Medulla oblongata (tissue), 1 donor: ENCODE measurements at regions not wholly inside any gene's neighbourhood (a gene's known extent, or its start where the extent isn't known, plus 50 kb on each side); places are given as distances from the start of the nearest gene placed in this dataset.
"Not testable (repeated sequence)": the region's sequence is repeated elsewhere in the genome, so short reads cannot be mapped to it uniquely, and the experiment has no call there.

Experiments used
- DNase-seq: peaks from one replicate; pipeline ENCODE4 v3.0.0-alpha.2; 2015; ENCODE audit errors: extremely low spot score

GRCh38 chrX:35622040-35622439, 176.1 kb upstream of the MAGEB16 start:
- DNase-seq, result no peak

GRCh38 chrX:35622601-35623000, 175.5 kb upstream of the MAGEB16 start:
- DNase-seq, result no peak

- DNase-seq, result no peak
These were observed 172.4 kb upstream of the MAGEB16 start for GRCh38 chrX:35625714-35626113.

DNA sequence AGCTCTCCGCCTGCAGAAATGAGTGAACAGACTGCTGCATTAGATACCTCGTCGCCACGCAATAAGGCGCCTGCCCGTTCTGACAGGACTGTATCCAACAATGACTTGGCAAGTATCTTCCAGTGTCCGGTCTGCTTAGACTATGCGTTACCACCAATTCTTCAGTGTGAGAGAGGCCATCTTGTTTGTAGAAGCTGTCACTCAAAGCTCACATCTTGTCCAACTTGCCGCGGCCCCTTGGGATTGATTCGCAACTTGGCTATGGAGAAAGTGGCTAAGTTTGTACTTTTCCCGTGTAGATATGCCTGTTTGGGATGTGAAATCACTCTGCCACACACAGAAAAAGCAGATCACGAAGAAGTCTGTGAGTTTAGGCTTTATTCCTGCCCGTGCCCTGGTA, 172.0 kb upstream of the MAGEB16 start:
- no peak for DNase-seq

DNA sequence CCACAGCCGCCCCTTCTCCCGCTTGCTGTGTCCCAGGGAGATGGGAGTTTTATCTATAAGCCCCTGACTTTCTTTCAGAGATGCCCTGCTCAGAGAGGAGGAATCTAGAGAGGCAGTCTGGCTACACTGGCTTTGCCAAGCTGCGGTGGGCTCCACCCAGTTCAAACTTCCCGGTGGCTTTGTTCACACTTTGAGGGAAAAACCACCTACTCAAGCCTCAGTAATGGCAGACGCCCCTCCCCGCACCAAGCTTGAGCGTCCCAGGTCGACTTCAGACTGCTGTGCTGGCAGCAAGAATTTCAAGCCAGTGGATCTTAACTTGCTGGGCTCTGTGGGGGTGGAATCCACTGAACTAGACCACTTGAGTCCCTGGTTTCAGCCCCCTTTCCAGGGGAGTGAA, 162.2 kb upstream of the MAGEB16 start:
- DNase-seq, result not testable (repeated sequence)

GRCh38 chrX:35664833-35665232, 133.3 kb upstream of the MAGEB16 start:
- no peak for DNase-seq

- DNase-seq, result no peak
These were observed 132.8 kb upstream of the MAGEB16 start for GRCh38 chrX:35665311-35665710.

DNA sequence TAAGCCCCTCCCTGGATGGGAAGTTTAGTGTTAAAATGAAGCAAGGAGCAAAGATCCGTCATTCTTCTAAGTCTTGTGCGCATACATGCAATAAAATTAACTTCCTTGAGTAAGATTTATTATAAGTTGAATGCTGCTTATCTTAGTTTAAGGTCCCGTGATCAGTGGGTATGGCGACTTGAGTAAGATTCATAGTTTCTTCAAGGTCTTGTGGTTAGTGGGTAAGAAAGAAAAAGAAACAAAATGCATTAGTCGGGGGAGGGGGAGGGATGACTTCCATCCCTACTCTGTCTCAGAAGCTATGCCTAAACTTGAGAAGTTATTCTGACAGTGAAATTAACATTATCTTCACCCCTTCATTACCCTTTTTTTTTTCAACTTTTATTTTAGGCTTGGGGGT, 127.3 kb upstream of the MAGEB16 start:
- no peak for DNase-seq

GRCh38 chrX:35675151-35675550, 123.0 kb upstream of the MAGEB16 start:
- no peak for DNase-seq

GRCh38 chrX:35680940-35681346, 117.2 kb upstream of the MAGEB16 start:
- no peak for DNase-seq

- DNase-seq, result no peak
These were observed 115.7 kb upstream of the MAGEB16 start for GRCh38 chrX:35682476-35682875.

GRCh38 chrX:35696760-35697234, 101.3 kb upstream of the MAGEB16 start:
- no peak for DNase-seq

DNA sequence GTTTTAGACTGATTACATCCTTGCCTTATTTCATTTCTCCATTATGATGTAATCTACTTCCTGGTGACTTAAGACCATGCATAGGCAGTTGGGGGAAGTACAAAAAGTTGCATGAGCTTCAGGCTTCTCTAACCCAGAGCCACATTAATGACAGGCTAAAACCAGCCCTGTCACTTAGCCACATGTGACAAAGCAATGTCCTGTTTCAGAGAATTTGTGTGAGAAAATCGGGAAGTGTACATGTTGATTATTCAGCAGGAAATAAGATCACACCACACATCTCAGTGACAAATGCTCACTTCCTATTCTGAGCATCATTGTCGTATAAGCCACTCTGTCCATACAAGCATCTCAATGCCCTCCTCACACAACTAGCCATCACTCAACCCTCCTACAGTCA, 98.5 kb upstream of the MAGEB16 start:
- no peak for DNase-seq

GRCh38 chrX:35700121-35700520, 98.0 kb upstream of the MAGEB16 start:
- DNase-seq, result no peak

- no peak for DNase-seq
These were observed 86.9 kb upstream of the MAGEB16 start for GRCh38 chrX:35711281-35711680.

DNA sequence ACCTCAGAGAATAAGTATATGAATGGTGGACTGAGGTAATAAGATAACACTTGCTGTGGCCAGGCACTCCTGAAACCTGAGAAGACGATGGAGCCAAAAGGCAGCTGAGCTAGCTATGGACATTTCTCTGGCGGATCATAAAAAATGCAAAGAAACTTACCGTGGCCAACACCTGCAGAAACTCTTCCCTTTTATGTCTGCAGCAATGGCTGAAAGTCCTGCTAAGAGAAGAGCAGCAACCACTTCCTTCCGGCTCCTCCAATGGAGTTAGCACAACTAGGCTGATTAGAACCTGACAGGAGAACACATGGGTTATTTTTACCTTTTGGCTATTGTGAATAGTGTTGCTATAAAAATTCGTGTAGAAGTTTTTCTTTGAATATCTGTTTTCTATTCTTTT, 76.0 kb upstream of the MAGEB16 start:
- no peak for DNase-seq

DNA sequence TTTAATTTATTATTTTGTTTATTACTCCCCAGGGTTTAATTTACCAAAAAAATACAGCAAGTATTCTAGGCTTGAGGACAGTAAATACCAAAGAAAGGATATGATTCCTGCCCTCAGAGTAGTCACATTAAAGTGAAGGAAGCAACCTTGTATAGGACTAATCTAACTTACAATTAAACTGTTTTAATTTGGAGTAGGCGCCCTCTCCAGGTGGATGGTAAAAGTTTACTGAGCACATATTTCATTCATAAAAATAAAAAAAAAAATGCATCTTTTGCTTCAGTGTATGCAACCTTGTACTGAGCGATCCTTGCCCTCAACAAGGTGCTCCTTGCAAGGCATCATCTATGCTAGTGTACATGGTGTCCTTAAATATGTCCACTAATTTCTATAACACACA, 72.0 kb upstream of the MAGEB16 start:
- DNase-seq, result no peak

- DNase-seq, result no peak
These were observed 69.7 kb upstream of the MAGEB16 start for GRCh38 chrX:35728481-35728880.

DNA sequence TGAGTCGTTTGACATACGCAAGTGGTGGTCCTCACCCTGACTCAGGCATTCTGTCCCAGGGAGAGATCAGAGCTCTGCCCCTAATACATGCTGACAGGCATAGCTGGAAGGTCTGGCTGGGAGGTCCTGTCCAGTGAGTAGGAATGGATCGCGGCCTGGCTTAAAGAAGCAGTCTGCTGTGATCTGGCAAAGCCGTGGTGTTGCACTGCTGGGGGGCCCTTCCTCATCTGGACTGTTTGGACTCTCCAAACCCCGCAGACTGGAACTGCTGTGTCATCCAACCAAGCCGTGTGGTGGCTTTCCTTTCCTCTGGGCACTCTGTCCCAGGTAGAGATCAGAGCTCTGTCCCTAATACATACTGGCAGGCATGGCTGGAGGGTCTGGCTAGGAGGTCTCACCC, 64.3 kb upstream of the MAGEB16 start:
- no peak for DNase-seq

DNA sequence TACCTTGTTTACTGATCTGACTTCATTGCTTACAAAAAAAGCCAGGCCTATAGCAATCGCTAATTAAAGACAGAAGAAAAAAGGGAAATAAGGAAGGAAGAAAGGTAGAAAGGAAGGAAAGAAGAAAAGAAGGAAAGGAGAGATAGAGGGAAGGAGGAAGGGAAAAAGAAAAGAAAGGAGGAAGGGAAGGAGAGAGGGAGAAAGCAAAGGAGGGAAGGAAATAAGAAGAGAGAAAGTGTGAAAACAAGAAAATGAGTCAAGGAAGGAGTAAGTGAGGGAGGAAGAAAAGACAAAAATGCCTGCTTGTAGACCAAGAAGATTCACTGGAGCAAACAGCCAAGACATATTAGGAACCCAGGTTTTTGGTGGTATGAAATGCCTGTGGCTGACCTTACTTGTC, 57.0 kb upstream of the MAGEB16 start:
- no peak for DNase-seq

GRCh38 chrX:35743331-35743730, 54.8 kb upstream of the MAGEB16 start:
- no peak for DNase-seq
